Fibroblast of villous mesenchyme (primary cell): ENCODE measurements at regions not wholly inside any gene's neighbourhood (a gene's known extent, or its start where the extent isn't known, plus 50 kb on each side); places are given as distances from the start of the nearest gene placed in this dataset.

Experiments used
- DNase-seq: peaks from one replicate; pipeline ENCODE4 v3.0.0-alpha.2; 2010; ENCODE audit warnings: low read depth
- H3K4me3 ChIP-seq: 2 replicates; pipeline ENCODE4 v1.5.1; 2011; ENCODE audit warnings: low read depth, mild to moderate bottlenecking, low read length
- CTCF ChIP-seq: IDR thresholded peaks from 2 replicates; pipeline ENCODE4 v1.5.1; 2012; ENCODE audit warnings: low read depth, mild to moderate bottlenecking, low read length; ENCODE audit not compliant: insufficient read depth

GRCh38 chr5:10921160-10921559 is 160.1 kb upstream of the DAP start:
- no peak for TF ChIP-seq CTCF
- H3K4me3 ChIP-seq: no peak overlapping the region
- DNase-seq: no peak

- DNase-seq: no peak
- TF ChIP-seq CTCF: no peak
- H3K4me3 ChIP-seq: no peak overlapping the region
Measured at GRCh38 chr5:10920400-10920799, 159.4 kb upstream of the DAP start.

- DNase-seq: no peak
- H3K4me3 ChIP-seq: no peak overlapping the region
- no peak for TF ChIP-seq CTCF
Measured at GRCh38 chr5:10914741-10915480, 153.9 kb upstream of the DAP start.

GRCh38 chr5:10913841-10914240 is 152.8 kb upstream of the DAP start:
- peak; percentile 89 for DNase-seq
- no peak overlapping the region for H3K4me3 ChIP-seq
- no peak for TF ChIP-seq CTCF

GRCh38 chr5:10913181-10913810 is 152.3 kb upstream of the DAP start:
- no peak for TF ChIP-seq CTCF
- DNase-seq: no peak
- no peak overlapping the region for H3K4me3 ChIP-seq

- no peak for DNase-seq
- TF ChIP-seq CTCF: no peak
- no peak overlapping the region for H3K4me3 ChIP-seq
Measured at GRCh38 chr5:10912435-10912834, 151.4 kb upstream of the DAP start.
